ENCODE measurements at regions not wholly inside any gene's neighbourhood (a gene's known extent, or its start where the extent isn't known, plus 50 kb on each side); places are given as distances from the start of the nearest gene placed in this dataset.

DNA sequence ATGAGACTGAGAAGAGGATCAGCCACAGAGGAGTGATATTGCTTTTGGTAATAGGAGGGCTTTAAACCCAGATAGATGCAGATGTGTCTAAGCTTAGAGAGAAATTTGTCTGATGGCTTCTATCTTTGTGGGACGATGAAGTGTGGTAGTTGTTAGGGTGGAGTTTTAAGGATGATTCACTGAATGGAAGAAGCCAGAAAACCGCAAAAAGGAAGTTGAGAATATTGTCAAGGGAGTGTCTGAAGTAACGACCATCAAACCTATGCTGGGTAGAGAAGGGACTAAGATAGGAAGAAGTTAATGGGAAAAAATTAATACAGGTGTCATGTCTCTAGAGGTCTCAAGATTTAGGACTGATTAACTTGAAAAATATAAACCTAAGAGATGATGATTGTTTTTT is 195.6 kb upstream of the MC4R start:
- TF ChIP-seq POLR2A (IDR thresholded peaks at IDR 0.05) (no peak), CTCF (IDR thresholded peaks at IDR 0.05) (no peak)

All from body of pancreas (tissue), 4 donors.